WTC11 (cell line): ENCODE measurements at regions not wholly inside any gene's neighbourhood (a gene's known extent, or its start where the extent isn't known, plus 50 kb on each side); places are given as distances from the start of the nearest gene placed in this dataset.

Experiments used
- CREB1 ChIP-seq: sonication (generic); formaldehyde crosslinking; IDR thresholded peaks from 2 replicates; pipeline ENCODE4 v1.8.0; 2023; ENCODE audit warnings: mild to moderate bottlenecking, missing genetic modification reagents
- GABPB1 ChIP-seq: sonication (generic); formaldehyde crosslinking; IDR thresholded peaks from 2 replicates; pipeline ENCODE4 v1.8.1; 2023; ENCODE audit warnings: mild to moderate bottlenecking, missing genetic modification reagents
- NFE2L1 ChIP-seq: sonication (generic); formaldehyde crosslinking; IDR thresholded peaks from 2 replicates; pipeline ENCODE4 v1.8.1; 2023; ENCODE audit warnings: missing genetic modification reagents
- NR2C2 ChIP-seq: sonication (generic); formaldehyde crosslinking; IDR thresholded peaks from 2 replicates; pipeline ENCODE4 v1.8.0; 2022; ENCODE audit warnings: mild to moderate bottlenecking, missing genetic modification reagents
- USF2 ChIP-seq: sonication (generic); formaldehyde crosslinking; IDR thresholded peaks from 2 replicates; pipeline ENCODE4 v1.8.1; 2023; ENCODE audit warnings: mild to moderate bottlenecking, missing genetic modification reagents, moderate library complexity
- TF ChIP-seq, protein P1 (sequence below): fragments of 200-600 bp; IDR thresholded peaks from 2 replicates; pipeline ENCODE4 v1.8.0; 2022; ENCODE audit warnings: antibody characterized with exemption
- TF ChIP-seq, protein P2 (sequence below): sonication (generic); formaldehyde crosslinking; IDR thresholded peaks from 2 replicates; pipeline ENCODE4 v1.8.1; 2022; ENCODE audit warnings: low read depth, missing genetic modification reagents, borderline replicate concordance
- TF ChIP-seq, protein P3 (sequence below): sonication (generic); formaldehyde crosslinking; IDR thresholded peaks from 2 replicates; pipeline ENCODE4 v1.8.1; 2023; ENCODE audit warnings: mild to moderate bottlenecking, moderate library complexity, missing genetic modification reagents

- TF ChIP-seq, protein P1, sequence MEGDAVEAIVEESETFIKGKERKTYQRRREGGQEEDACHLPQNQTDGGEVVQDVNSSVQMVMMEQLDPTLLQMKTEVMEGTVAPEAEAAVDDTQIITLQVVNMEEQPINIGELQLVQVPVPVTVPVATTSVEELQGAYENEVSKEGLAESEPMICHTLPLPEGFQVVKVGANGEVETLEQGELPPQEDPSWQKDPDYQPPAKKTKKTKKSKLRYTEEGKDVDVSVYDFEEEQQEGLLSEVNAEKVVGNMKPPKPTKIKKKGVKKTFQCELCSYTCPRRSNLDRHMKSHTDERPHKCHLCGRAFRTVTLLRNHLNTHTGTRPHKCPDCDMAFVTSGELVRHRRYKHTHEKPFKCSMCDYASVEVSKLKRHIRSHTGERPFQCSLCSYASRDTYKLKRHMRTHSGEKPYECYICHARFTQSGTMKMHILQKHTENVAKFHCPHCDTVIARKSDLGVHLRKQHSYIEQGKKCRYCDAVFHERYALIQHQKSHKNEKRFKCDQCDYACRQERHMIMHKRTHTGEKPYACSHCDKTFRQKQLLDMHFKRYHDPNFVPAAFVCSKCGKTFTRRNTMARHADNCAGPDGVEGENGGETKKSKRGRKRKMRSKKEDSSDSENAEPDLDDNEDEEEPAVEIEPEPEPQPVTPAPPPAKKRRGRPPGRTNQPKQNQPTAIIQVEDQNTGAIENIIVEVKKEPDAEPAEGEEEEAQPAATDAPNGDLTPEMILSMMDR = no peak
- TF ChIP-seq NR2C2 (CRISPR knock-in tag) (no peak), GABPB1 (no peak), NFE2L1 (CRISPR knock-in tag) (no peak), USF2 (CRISPR knock-in tag) (no peak), CREB1 (CRISPR knock-in tag) (no peak)
- TF ChIP-seq, protein P2, sequence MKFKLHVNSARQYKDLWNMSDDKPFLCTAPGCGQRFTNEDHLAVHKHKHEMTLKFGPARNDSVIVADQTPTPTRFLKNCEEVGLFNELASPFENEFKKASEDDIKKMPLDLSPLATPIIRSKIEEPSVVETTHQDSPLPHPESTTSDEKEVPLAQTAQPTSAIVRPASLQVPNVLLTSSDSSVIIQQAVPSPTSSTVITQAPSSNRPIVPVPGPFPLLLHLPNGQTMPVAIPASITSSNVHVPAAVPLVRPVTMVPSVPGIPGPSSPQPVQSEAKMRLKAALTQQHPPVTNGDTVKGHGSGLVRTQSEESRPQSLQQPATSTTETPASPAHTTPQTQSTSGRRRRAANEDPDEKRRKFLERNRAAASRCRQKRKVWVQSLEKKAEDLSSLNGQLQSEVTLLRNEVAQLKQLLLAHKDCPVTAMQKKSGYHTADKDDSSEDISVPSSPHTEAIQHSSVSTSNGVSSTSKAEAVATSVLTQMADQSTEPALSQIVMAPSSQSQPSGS = no peak
- TF ChIP-seq, protein P3, sequence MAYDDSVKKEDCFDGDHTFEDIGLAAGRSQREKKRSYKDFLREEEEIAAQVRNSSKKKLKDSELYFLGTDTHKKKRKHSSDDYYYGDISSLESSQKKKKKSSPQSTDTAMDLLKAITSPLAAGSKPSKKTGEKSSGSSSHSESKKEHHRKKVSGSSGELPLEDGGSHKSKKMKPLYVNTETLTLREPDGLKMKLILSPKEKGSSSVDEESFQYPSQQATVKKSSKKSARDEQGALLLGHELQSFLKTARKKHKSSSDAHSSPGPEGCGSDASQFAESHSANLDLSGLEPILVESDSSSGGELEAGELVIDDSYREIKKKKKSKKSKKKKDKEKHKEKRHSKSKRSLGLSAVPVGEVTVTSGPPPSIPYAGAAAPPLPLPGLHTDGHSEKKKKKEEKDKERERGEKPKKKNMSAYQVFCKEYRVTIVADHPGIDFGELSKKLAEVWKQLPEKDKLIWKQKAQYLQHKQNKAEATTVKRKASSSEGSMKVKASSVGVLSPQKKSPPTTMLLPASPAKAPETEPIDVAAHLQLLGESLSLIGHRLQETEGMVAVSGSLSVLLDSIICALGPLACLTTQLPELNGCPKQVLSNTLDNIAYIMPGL (CRISPR knock-in tag) = no peak
Measured at GRCh38 chr9:79985264-79985663, 413.5 kb downstream of the TLE4 start.
